ENCODE measurements at regions not wholly inside any gene's neighbourhood (a gene's known extent, or its start where the extent isn't known, plus 50 kb on each side); places are given as distances from the start of the nearest gene placed in this dataset.

DNA sequence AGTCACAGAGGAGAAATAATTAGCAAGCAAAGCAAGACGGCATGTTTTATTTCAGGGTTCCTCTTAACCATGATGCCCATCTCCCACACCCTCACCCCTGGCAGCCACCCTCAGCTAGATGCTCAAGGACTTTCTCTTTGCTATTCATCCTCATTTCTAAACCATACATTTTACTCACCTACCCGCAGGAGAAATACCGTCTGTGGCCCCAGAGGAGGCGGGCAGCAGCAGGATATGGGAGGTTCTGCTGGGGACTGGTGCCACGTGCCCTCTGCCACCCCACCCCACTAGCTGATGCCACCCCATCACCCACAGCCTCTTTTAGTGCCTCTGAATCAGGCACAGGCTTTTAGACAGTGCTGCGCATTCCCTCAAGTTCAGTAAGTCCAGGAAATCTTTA is 168.7 kb upstream of the ITGB1 start:
- no peak for DNase-seq

DNA sequence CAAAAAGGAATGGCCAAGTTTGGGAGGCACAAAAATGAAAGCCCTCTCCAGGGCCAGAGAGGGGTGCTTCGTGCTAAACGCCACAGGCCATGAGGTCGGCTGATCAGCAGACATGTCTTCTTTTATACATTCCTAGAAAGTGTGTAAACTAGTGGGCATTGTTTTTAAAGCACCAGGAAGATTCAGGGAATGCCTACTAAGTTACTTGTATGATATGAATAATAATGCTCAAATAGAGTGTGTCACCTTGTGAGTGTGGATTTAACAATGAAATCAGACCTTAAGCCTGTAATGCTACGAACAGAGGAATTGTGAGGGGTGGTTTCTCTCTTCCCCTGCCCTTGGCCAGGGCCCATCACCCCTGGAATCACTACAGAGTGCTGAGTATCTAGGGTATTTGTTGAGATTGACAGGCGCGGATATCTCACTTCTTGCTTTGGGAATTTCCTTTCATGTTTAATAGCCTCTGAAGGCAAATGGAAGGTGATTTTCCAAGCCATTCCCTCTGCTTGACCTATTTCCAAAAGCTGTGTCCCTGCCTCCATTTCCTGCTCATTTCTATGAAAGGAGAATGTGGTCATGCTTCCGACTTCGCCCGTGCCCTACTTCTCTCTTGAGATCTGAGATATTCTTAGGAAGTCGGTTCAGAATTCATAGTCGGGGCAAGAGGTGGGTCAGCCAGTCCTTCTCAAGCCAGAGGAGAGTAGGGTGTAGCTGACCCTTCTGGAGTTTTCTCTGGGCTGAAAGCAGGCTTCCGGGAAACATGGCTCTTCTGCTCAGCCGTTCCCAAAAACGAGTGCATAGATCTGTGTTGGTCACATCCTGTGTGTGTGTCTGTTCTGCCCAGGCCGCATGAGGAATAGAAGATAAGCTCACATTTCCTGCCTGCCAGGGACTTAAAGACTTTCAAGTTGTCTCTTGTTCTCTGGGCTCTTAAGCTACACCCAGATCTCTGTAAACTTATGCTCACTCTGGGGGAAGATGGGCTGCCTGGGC is 167.8 kb upstream of the ITGB1 start:
- DNase-seq: no peak

DNA sequence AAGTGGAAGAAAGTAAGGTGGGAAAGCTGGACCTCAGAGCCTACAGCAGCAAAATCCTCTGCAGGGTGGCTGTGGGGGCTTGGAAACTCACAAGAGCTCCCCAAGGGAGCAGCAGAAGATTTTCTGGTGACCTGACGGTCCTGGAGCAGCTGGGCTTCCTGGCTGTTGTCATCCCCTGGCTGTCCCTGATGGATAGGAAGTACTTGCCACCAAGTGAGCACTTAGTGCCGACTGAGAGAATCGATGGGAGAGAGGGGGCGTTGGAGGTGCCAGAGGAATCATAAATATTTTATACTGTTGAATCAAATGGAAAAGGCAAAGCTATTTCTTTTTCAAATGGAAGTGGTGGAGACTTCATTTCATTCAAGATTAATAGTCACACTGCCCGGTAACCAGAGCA is 167.1 kb upstream of the ITGB1 start:
- no peak for DNase-seq

DNA sequence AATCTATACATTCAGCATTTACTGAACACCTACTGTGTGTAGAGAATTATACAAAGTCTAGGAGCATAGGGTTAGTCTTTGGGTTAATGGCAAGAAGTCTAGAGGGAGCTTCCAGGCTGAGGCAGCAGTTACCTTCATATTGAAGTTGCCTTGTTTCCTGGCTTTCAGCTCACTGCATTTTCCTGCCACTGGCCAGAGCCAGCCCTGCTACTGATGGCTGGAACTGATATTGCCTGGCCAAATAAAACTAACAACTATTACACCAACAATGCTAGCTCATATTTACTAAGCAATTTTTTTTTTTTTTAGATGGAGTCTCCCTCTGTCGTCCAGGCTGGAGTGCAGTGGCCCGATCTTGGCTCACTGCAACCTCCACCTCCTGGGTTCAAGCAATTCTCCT is 165.7 kb upstream of the ITGB1 start:
- DNase-seq: no peak

DNA sequence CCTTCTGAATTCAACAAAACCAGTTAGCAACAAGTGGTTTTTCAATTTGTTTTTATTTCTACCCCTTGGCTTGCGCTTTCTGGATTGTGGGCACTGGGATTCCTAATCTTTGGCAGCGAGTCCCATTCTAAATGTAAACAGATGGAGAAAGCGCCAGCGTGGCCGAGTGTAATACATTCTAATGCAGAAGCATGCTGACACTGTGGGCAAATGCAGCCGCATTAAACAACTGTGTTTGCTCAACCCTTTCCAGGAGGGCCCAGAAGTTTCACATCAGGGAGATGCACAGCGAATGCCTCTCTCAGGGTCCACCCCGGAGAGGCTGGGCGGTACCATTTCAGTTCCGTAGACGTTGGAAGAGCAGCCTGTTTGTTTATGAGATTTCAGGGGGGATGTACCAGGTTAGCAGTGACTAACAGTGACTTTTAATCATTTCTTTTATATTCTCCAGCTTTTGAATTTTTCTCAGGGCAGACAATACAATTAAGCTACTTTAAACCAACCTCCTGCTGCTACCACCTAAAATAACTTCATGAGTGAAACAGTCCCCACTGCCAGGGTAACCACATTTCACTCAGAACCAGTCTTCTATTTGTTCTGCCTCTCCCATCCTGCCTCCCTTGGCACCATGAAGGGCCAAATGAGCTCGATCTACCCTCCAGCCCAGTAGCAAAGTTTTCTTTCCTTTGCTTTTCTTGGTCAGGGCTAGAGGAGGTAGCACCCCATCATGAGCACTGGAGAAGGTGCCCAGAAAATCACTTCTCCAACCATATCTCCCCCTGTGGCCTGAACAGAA is 164.2 kb upstream of the ITGB1 start:
- DNase-seq: no peak

DNA sequence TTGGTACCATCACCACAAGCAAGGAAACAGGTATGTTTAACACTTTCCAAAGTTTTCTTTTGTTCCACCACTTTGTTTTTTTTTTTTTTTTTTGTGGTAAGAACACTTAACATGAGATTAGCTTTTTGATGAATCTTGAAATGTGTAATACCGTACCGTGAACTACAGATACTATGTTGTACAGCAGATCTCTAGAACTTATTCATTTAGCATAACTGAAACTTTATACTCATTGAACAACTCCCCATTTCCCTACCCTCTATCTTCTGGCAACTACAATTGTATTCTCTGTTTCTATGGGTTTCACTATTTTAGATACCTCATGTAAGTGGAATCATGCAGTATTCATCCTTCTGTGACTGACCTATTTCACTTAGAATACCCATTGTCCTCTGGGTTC is 162.7 kb upstream of the ITGB1 start:
- DNase-seq: no peak

DNA sequence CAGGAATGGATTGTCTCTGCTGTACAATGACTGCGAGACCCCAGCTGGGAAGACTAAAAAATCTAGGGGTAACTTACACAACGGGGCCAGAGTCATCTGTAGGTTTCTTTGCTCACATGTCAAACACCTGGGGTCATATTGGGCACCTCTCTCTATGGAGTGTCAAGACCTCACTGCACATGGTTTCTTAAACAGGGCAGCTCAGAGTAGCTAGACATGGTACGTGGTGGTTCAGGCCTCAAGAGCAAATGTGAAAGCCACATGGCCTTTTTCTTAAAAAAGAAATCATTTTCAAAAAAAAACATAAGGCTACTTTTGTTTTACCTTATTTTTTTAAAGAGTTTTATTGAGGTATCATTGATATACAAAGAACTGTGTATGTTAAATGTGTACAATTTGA is 162.2 kb upstream of the ITGB1 start:
- no peak for DNase-seq

DNA sequence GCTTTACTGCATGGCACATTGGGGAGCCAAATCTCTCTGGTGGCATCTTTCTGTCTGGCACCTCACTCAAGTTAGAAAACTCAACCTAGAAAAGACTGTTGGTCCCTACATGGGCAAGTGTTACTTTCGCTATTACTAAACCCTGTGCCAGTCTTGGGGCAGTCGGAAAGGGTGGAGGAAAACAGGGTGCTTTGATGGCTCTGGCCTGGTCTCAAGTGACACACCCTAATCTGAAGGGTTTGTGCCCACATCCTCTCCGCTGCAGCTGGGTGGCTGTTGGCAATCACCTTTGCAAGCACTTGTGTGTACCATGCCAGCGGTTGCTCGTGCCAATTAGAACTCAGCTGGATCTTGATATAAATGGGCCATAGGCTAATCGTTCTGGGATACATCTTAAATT is 159.8 kb upstream of the ITGB1 start:
- no peak for DNase-seq

DNA sequence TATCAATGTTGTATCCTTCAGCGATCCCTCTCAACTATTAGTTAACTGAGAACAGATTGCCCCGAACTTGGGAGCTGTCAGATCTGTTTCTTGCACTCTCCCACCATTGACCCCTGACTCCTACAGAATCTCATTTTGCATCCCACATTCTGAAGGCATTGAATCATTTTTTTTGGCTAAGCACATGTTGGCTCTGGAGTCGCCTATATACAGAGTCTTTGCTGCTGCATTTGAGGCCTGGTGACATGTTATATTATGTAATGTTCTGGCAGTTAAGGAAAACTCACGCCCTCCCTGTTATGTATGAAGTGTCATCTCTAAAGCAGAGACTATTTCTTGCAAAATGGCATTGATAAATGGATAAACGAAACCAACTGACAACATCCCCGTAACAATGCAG is 159.2 kb upstream of the ITGB1 start:
- DNase-seq: no peak

DNA sequence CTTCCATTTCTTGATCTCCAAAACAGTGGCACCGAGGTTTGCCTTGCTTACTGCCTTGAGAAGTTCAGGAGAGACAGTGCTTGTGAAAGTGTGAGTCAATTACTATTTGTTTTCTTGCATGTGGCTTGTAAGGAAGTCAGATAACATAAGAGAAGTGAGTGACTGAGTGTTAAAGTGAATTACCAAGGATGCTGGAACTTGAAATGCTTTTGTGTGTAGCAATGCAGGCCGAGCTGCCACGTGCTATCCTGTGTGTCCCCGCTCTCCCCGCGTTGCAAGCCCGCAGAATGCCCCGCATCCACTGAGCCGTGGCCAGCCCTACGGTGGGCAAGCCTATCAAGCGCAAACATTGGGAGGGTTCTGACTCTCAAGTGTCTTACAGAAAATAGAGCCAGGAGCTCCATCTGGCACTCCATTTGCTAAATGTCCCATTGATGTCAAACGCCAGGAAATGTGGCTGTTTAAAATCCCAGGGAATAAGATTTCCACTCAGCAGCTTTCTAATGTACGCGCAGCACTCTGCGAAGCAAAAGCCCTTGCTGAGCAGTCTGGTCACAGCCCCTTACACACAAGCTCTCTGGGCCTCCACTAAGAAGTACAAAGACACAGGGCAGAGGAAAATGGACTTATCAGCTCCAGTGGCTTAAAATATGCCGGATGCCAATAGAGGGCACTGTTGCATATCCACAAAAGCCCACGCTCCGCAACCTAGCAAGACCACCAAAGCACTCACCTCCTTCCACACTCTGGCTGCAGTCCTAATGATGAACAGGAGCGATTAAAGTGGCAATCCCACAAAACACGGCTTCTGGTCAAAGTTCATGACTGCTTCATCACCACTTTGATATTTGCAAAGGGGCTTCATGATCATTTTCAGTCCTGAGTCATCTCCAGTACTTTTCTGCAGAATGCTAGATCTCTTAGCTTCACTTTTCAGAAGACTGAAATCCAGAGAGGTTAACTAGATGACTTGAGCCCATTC is 158.0 kb upstream of the ITGB1 start:
- DNase-seq: no peak

DNA sequence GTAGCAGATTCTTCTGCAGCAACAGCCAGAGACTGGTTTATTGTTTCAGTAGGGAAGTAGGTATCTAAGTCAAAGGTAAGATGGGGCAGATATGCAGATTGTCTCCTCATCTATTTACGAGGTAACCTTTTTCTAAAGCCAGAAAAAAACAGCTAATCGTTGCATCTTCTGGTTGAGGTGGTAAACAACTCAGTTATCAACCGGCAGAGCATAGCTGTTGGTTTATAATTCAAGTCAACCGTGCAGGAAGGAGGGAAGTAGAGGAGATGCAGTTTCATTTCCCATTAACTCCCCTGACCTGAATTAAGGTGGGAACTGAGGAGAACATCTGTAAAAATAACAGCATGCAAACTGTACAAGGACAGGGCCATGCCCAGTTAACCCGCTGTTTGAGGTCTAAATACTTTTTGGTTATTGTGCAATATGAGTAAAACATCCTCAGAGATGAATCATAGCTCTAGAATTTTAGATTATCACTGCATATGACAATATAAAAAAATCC is 156.5 kb upstream of the ITGB1 start:
- no peak for DNase-seq

DNA sequence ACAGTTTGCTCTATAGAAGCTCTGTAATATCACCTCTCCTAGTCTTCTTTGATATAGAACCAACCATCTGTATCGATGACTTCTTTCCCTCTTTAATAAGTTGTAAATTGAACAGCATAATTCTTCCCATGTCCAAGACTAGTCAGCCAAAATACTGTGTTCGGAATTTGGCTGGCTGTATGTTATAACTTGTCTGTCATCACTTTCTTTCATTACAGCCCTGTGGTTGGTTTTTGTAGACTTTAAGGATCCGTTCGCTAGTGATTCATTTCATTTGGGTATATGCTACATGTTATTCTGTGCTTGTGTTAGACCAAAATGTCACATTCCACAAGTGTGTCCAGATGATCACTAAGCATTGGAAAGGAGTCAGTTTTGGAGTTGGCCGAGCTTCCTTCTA is 155.4 kb upstream of the ITGB1 start:
- DNase-seq: no peak

DNA sequence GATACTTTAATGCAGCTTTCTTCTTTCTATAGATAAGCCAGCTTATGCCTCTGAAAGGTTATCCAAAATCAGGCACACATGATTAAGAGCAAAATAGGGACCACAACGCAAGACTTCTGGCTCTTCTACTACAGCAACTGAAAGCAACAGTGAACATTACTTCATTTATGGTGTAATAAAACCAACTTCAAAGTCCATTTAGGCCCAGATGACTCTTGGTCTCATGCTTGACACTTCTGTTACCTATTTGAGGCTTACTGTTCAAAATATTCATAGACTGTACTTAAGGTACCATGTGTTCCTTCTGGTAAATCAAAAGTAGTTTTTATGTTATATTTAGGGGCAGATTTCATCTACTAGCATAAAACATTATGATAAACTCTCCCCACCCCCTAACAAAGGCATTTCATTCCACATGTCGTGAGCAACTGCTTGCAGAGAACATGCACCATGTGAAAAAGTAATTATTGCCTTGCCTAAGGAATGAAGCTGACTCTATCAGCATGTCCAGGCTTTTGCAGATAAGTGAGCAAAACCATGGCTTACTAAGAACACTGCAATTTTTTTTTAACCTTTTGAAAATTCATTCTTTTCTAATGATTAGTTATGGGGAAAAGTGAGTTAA is 154.9 kb upstream of the ITGB1 start:
- no peak for DNase-seq

DNA sequence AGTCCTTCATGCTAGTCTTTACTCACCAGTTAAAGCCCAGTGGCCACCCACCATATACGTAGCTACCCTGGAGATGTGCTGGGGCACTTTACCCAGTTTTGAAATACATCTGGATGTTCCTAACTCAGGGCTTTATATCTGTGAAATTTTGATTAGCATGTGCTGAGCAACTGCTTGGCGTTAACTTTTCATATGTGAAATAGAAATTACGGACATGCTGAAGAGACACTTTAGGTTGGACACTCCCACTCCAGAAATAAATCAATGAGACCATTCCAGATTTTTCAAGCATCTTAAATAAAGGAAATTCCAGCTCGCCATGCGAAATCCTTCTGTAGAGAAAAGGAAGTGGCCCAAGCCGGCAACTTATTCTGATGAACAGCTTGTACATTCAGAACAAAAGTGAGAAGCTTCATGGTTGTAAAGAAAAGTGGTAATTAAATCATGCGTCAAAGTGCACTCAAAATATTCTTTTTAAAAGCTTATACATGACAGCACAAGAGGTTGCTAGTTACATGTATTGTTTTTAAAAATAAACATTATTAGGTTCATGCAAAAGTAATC is 153.5 kb upstream of the ITGB1 start:
- no peak for DNase-seq

DNA sequence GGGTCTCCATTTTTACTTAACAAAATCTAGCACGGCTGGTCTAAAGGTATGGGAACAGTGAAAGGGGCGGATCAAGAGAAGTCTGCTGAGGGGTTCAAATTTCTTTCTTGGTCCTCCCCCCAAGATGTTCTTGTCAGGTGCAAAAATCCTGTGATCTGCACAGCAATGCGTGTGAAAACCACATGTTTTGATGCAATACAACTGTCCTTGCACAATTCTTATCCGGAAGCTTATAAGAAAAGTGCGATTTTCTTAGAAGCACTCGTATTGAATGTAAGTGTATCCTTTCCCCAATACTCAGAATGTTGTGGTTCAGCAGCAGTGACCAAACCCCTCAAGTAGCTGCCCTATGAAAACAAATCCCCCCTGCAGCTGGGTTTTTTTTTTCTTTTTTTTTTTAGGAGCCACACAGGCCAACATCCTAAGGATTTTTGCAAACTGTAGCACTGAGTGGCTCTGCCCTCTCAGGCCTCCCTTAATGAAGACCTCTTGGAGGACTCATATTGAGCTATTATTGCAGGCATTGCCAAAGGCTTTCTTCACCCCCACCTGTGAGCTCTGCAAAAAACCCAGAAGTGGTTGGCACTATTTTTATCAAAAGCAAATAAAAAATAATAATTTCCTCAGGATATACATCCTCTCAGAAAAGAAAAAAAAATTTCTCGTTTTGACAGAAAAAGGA is 151.9 kb upstream of the ITGB1 start:
- DNase-seq: no peak

DNA sequence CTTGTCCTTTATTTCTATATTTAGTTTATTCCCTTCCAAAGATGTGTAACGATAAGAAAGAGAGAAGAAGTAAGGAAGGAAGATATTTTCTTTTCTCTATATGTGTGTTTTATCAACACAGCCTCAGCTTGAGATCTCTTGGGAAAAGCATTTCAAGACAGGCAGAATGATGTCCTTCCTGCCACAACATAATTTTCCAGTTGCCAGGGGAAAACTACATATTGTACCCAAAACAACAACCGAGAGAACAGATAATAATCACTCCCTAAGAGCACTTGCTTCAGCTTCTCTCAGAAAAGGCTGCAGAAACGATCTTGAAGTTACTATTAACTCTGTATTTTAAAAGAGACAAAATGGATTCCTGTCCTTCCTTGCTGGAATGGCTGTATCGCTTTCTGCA is 151.4 kb upstream of the ITGB1 start:
- no peak for DNase-seq

DNA sequence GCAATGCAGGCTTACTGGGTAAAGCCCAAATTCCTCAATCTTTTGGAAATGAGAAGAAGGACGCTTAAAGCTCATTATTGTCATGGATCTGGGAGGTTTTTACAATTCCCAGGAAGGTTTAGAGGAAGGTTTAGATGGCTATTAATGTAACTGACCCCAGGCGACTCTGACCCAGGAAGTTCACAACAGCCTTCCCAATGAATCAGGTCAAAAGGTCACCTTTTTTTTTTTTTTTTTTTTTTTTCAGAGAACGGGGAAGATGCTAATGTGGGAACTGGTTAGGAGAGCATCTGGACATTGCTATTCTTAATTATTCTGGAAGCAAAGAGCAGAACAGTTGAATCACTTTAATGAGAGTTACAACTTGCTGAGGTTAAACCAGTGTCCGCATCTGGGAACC is 149.9 kb upstream of the ITGB1 start:
- DNase-seq: no peak

DNA sequence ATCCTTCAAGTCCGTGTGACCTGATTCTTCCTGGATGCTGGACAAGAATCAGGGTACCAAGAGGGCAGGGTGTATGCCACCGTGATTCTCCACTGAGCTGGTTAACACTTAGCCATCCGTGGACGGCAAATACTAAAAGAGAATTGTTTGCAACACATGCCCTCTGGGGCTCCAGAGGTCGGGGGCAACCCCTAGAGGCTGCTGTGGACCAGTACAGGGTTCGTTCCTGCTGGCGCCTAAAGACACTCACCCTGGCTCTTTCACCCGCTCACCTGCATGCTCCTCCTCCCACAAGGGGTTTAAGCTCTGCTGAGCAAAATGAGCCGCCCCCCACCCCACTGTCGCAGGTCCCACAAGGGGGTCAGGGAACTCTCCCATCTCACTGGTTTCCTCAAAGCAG is 148.7 kb upstream of the ITGB1 start:
- DNase-seq: no peak

DNA sequence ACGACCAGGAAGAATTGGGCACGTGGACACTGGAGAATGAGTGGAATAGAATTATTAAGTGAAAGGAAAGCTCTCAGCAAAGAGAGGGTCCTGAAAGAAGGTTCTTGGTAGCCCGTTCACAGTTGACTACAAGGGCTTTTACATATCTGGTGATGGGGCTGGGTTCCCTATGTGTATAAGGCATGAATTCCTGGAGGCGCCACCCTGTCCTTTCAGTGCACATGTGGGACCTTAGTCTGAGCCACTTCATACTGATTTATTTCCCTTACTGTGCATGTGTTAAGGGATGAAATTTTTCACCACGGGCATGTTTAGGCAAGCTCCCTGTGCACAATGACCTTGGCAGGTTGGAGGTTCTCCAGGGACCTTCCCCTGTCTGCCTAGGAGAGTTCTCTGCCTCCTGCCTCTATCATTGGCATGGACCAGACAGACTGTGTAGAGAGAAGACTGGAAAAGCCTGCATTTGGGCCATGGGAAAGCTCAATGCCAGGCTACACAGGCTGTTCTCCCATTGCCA is 145.9 kb upstream of the ITGB1 start:
- DNase-seq: no peak

DNA sequence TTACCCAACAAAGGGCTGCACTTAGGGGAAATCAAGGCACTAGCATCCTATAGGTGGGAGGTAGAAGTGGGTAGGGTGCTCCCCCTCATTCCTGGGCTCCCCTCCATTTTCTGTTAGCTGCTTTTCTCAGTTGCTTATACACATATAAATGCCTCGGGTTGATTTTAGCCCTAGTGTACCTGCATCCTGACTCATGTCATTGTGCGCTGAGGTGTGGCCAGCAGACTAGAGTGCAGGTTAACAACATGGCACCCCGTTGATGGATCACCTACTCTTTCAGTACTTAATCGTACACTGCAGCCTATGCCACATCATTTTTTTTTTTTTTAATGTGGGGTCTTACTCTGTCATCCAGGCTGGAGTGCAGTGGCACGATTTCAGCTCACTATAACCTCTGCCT is 144.0 kb upstream of the ITGB1 start:
- no peak for DNase-seq

DNA sequence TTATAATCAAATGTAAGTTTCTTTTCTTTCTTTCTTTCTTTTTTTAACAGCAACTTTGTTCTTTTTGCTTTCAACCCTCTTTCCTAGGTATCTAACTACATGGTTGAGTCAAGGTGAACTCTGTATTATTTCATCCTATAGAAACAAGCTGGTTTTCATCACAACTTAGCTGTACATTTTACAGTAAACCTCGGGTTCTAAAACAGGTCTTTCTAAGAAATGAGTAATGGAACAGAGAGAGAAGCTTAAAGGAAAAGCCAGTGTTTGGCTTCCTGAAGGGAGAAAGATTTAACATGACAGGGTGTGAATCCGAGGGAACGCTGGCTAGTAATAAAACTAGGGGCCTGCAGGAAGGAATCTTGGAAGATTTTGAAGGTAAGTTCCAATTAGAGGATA is 143.4 kb upstream of the ITGB1 start:
- no peak for DNase-seq
